Hepatocyte (in vitro differentiated cells): ENCODE measurements at regions not wholly inside any gene's neighbourhood (a gene's known extent, or its start where the extent isn't known, plus 50 kb on each side); places are given as distances from the start of the nearest gene placed in this dataset.

Experiments used
- CTCF ChIP-seq: fragments of 200-600 bp; sonication (generic); IDR thresholded peaks from 2 replicates; pipeline ENCODE4 v1.5.1; 2016; ENCODE audit warnings: antibody characterized with exemption, mild to moderate bottlenecking; ENCODE audit not compliant: poor library complexity
- EZH2phosphoT487 ChIP-seq: fragments of 200-600 bp; sonication (generic); IDR thresholded peaks from one replicate; pipeline ENCODE4 v1.6.1; 2018; ENCODE audit warnings: antibody characterized with exemption, mild to moderate bottlenecking, low read depth, moderate library complexity; ENCODE audit not compliant: unreplicated experiment, severe bottlenecking

- TF ChIP-seq CTCF (no peak), EZH2phosphoT487 (no peak)
These were observed 126.1 kb upstream of the SOX1 start for GRCh38 chr13:111940892-111941291.
